H4 (cell line): ENCODE measurements at regions not wholly inside any gene's neighbourhood (a gene's known extent, or its start where the extent isn't known, plus 50 kb on each side); places are given as distances from the start of the nearest gene placed in this dataset.
"Not testable (repeated sequence)": the region's sequence is repeated elsewhere in the genome, so short reads cannot be mapped to it uniquely, and the experiment has no call there.

Experiments used
- DNase-seq: peaks from one replicate; pipeline ENCODE4 v3.0.0-alpha.2; 2015; ENCODE audit warnings: low spot score

DNA sequence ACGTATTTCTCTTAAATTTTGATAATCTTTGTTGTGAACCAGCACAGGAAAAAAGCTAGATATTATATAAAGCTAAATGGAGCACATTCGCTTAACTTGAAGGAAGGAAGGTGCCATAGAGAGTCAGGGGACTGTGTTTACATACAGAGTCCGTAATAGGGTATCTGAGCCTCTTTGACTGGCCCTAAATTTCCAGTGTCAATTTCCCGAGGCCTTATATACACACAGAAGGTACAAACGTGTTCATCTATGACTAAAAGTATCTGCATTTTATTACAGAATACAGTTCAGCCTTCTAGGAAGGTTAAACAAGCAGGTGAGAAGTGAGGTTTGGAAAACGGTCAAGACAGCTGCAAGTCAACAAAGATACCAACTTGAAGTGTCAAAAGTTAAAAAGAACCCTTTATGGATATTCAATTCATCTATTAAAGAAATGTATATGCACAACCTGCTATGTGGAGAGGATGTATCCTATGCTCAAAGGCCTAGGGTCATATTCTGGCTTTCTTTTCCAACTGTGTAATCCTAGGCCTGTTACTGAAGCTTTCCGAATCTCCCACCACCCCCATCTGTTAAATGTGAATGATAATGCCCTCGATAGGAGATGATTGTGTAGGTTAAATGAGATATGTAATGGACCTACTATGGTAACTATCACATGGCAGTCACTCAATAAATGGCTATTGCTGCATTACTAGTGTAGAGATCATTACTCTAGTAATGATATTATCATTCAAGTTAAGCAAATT is 263.7 kb upstream of the MAF start:
- no peak for DNase-seq

DNA sequence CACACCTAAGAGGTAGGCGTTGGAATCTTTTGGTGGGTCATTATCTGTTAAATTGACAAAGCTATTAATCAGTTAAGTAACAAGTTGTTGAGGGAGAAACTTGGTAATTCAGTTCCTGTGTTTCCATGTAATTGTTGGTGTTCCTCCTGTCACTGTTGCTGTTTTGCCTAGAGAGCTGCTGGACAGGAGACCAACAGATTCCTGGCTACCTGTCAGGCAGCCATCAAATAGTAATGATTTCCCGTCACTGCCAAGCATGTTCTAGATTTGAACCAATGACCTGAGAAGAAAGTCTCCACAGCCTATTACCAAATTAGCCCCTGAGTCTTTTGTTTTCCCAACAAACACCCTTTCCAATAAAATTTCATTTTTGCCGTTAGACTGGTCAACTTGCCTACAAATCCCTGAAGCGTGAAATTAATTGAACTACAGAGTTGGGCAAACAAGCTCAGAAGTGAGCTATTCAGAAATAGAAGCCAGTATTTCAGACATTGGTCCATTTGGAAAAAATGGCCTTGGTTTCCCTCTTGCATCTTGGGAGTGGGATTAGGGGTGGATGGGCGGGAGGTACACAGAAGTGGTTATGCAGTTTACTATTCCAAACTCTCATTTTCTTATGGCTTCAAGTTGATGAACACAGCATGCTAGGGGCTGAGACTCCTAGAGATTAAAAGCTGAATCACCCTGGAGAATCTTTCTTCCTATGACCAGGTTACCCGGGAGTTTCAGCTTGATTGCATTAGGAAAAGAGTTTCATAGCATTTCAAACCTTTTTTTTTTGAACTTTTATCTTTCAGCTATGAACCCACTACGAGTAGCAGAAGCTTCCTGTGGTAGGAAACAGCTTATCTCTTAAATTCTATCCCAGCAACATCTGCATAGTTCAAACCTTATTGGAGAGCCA is 262.8 kb upstream of the MAF start:
- DNase-seq: no peak

DNA sequence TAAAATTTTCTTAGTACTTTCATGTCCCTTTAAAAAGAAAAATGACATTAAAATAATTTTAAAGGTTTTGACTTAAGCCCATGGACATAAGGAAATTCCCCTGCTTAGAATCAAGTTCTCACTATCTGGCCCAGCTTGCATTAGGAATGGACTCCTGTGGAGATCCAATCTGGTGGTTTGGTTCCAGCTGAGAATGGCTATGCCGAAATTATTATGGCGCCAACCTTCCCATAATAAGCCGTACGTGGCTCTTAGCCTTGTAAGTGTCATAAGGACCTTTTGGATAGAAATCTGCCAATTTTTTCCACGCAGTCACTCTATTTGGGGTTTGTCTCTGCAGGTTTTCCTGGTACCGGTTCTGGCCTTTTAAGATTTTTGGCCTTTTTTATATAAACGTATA is 262.1 kb upstream of the MAF start:
- DNase-seq: no peak

DNA sequence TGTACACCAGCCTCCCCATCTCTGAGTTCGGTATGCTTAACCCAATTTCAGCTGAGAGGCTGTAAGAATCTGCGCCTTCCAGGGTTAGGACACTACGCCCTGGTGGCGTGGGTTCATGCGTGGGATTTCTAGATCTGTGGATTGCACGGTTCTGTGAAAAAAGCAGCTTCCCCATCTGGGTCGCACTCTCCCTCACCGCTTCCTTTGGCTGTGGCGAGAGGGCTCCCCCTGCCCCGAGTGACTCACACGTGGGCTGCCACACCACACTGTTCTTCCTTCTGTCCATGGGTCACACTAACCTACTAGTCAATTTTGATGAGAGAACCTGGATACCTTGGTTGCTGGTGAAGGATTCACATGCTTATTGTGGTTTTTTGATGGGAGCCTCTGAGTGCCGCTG is 256.0 kb upstream of the MAF start:
- no peak for DNase-seq

DNA sequence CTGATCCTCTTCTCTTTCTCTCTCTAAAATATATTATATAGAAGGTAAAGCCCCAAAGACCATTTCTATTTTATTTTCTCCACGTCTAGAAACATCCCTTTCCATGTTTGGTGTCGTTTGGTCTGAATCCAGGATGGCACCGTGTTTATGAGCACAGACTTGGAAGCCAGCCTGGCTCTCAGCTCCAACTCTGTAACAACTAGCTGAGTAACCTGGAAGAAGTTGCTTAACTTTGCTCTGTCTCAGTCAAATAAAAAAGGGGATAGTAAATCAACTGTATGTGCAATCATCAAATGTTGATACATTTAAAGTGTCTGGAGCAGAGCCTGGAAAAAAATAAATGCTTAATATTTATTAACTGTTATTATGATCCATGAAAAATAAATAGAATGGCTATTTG is 249.8 kb upstream of the MAF start:
- DNase-seq: no peak

DNA sequence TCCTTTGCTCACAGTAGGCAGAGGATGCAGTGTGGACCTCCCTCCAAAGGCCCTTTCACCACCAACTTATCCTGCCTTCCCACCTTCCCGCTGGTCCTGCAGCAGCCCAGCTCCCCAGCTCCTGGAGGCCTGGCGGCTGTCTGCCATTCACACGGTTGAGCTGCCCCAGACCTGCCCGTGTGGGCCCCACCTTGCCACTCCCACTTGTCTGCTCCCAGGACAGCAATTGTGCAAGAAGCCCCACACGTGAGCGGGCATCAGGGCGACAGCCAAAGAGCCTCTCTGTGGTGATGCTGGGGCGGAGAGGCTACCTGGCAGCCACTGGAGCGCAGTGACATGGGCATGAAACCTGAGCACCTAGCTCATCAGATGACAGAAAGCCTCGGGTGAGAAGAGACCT is 248.6 kb upstream of the MAF start:
- DNase-seq: no peak

DNA sequence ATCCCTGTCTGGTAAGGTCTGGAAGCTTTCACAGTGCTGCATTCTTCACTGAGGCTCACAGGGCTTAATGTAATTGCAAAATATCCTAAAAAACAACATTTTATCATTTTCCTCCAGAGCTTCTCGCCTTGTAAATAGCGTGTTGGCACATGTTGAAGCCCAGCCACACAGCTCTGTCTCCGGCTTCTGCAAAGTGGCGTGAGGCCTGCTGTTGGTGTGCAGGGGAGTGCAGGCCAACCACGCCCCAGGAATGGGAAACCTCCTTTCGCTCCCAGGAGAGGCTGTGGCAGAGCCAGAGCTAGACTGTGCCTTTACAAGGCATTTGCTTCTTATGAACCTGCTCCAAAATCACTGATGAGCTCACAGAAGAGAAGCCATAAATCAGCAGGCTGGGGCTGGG is 248.2 kb upstream of the MAF start:
- DNase-seq: no peak

DNA sequence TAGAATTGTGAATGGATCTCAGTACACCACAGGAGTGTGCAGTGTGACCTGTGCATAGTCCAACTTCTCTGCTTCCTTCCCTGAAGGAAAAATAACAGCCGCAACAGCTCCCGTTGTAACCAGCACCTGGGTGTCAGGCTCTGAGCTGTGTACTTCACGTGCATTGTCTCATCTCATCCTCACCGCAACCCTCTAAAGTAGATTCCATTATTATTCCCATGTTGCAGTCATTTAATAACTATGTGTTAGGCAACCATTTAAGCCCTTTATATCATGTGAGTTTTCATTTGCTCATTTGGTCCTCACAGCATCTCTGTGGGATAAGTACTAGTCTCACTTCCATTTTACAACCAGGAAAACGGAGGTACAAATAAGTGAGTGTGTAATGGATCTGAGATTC is 247.0 kb upstream of the MAF start:
- DNase-seq: no peak

DNA sequence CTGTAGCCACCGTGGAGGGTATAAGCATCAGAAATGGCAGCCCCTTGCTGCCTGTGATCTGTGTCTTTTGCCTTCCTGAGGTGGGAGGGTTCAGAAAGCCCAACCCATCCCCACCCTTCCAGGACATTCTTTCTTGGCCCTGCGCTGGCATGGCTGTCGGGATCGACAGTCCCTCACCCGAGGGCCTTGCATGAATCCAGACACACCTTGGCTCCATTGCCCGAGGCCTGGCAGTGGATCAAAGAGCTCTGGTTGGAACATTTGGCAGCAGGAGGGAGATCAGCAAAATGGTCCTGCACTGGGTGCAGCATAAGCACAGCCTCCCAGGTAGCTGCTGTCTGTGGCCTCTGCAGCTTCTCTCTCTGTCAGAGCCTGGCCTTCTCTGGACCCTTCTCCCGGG is 246.6 kb upstream of the MAF start:
- no peak for DNase-seq

DNA sequence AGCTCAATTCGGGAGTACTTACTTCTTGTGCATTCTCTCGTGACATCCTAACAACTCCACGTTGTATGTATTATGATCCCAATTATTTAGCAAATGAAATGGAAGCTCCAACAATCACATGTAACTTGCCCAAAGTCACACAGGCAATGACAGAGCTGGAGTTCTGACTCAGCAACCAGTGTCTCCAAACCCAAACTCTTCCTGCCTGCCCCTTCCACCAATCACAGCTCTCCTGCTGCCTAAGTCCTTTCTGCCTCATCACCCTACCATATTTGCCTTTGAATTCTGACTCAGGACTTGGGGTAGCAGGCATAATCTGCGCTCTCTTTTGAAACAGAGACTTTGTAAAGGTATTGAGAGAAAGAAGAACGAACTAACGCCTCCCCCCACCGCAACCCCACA is 245.2 kb upstream of the MAF start:
- DNase-seq: peak; percentile 53

DNA sequence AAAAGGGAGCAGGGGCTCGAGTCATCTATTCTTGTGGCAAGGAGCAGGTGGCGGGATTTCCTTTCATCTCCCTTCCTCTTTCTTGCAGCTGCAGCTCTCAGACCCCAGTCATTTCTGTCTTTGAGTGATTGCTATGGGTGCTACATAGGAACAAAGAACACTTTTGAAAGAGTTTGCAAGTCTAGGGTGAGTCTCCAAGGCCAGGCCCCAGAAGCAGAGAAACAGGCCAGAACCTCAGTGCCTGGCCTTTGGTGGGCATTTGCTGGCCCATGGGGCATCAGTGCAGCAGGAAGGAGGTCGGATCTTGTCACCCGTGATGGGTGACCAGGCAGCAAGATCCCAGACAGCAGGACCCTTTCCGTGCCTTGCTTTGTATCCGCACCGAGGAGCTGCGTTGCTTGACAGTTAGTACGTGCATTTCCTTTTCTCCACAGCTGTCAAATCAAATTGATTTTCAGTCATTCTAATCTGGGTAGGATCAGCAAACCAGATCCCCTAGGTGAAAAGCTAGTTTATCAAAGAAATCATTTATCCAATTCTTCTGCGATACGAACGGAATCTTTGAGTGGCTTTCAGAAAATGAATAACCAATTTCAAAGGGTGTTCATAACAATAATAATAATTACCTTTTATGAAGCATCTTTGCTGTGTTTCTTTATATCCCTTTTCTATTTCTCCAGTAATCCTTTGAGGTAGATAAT is 244.6 kb upstream of the MAF start:
- no peak for DNase-seq

DNA sequence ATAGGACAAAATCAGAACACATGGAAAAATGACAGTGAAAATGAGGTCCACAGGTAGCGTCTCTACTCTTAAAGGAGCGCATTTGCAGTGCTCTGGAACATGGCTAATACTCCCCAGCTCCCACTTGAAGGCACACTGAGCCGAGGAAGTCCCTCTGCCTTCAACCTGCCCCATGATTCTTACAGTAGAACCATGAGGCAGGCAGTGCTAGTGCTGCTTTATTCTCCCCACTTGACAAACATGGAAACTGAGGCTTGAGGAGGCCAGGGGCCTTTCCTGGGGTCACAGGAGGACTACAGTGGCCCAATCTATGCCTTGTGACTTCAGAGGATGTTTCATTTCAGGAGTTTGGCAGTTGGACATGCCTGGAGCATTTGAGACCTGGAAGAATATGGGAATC is 244.1 kb upstream of the MAF start:
- DNase-seq: no peak

DNA sequence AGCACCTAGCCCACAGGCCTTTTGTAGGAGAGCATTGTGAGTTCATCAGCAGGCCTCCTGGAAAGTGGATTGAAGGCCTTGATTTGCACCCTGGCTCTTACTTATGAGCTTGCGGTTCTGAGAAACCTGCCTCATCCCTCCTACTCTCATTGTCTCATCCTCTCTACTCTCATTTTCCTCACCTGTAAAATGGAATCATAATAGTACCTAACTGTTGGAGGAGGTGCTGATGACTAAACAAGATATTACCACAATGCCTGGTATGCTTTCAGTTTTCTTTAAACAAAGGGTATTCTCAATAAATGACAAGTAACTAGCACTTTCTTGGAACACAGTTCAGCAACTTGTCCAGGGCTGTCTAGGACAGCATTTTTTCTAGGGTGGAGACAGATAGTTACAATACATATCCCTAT is 243.1 kb upstream of the MAF start:
- DNase-seq: no peak

DNA sequence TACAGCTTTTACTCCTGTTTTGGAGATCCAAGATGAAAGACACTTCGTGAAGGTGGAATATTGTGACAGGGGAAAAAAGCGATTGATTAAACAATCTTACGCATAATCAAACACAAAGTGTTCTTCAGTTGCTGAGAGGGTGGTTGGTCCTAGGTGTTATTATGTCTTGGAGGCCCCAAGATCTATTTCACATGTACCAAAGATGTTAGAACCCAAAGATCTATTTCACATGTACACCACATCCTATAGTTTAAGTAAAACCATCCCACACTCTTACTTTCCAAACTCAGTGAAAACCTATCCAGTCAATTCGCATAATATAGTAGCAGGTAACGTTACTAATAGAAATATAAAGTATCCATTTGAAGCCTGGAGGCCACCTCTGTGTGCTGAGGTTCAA is 242.6 kb upstream of the MAF start:
- DNase-seq: no peak

DNA sequence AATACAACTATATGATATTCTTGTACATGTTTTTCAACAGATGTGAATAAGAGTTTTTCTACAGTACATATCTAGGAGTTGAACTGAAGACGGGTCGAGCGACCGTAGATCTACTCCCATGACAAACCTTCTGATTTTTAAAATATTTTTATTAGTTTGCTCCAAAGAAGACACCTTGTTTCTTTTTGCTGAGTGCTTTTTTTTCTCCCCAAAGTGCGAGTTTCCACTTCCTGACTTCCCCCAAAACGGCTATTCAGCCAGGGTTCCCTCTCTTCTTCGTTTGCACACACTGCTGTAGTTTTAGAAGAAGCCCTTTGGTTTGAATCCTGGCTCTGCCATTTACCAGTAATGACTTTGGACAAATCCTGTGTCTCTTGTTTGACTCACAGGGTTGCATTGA is 241.7 kb upstream of the MAF start:
- no peak for DNase-seq

DNA sequence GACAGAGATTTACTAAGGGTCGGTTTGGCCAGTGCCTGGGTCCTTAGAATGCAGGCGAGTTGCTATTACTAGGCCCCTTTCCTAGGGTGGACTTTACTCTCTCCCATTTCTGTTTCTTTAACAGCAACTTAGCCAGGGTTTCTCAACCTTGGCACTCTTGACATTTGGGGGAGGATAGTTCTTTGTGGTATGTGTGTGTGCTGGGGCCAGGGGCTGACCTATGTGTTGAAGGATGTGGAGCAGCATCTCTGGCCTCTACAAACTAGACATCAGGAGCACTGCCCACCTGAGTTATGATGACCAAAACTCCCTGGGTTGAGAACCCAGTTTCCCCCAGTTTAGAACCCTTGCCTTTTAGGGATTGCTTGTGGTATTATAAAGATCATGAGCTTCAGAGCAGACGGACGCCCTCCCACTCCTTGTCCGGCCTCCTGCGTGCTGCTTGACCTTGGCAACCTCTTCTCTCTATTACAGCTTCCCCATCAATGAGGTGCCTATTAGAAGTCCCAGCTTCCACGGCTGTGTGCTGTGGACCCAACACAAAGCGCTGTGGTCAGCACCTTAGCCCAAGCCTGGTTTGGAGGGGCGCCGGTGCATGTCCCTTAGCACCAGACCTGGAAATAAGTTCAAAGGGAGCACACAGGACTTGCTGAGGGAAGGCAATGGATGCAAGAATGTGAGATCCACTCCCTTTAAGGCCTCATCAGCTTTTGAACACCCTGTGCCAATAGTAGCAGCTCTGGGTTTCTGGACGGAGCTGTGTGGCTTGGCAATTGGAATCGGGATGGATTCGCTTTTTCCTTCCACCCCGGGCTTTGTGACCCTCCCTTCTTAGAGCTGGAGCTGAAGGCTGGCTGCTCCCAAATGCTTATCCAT is 239.2 kb upstream of the MAF start:
- no peak for DNase-seq

DNA sequence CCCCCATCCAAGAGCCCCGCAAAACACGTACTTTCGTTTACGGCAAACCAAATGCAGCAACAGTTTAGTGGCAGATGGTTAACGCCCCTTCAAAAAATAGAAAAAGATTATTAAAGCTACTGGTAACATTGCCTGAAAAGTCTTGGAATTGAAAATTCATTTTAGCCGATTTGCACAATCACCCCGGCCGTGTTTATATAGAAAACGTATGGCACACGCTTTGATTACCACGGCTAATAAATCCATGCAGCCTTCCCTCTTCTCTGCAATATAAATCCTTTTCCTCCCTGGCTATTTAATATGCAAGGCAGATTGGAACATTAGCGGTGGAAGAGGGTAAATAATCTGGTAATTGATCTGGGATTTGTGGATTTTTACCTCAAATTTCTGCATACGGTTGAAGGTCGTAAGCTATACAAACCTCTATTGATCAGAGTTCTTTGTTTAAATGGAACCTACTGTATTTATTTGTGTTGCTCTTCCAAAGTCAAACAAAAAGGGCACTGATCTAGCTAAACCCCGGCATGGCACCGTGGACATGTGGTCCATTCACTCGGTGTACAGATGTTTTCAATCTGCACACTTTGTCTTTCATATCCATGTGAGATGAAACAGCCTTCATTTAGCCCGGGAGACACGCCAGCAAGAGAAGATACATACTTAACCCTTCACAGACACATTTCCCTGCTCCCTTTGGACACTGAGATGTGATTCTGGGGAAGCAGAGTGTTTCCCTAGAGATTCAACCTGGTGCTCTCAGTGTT is 238.1 kb upstream of the MAF start:
- no peak for DNase-seq

DNA sequence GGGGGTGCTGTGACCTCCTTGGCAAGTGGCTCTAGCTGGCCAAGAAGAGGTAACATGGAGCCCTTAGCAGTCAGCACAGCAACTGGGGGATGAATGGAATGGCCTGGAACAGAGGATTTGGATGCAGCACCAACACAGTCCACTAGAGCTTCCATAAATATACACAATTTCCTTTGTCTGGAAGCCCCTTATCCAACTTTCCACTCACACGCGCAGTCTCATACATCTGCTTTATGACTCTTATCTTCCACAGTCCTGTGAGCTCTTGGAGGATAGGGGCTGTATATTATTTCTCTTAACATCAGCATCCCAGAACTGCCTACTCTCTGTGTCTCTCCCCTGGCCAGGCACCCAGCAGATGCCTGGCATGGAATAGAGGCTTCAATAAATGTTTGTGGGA is 235.6 kb upstream of the MAF start:
- no peak for DNase-seq

DNA sequence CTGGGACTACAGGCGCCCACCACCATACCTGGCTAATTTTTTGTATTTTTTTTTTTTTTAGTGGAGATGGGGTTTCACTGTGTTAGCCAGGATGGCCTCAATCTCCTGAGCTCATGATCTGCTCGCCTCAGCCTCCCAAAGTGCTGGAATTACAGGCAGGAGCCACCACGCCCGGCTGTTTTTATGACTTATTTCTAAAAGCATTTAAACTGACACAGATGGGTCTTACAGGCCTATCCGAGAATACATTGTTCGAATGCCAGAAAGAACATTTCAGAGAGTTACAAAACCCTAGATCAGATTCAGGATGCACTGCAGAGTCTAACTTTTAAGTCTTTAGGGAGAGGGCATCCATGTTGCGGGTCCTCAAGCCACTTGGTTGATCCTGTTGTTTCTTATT is 234.7 kb upstream of the MAF start:
- no peak for DNase-seq

DNA sequence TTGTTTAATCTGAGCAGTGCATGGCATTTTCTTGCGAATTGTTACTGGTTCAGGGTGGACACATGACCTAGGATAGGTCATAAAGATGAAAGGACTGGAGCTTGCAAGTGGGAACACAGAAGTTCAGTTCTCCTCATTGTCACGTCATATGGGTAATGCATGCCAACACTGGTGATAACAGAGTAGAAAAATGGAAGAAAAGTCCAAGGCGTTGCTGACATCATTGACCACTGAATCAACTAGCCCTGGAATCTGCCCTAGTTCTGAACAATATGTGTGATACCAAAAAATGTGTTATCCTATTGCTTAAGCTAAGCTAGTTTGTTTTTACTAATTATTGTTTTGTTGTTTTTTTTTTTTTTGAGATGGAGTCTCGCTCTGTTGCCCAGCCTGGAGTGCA is 234.2 kb upstream of the MAF start:
- DNase-seq: no peak

DNA sequence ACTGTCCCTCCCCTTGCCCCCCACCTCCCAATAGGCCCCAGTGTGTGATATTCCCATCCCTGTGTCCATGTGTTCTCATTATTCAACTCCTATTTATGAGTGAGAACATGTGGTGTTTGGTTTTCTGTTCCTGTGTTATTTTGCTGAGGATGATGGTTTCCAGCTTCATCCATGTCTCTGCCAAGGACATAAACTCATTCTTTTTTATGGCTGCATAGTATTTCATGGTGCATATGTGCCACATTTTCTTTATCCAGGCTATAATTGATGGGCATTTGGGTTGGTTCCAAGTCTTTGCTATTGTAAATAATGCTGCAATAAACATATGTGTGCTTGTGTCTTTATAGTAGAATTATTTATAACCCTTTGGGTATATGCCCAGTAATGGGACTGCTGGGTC is 233.5 kb upstream of the MAF start:
- not testable (repeated sequence) for DNase-seq
